ENCODE measurements at regions not wholly inside any gene's neighbourhood (a gene's known extent, or its start where the extent isn't known, plus 50 kb on each side); places are given as distances from the start of the nearest gene placed in this dataset.

DNA sequence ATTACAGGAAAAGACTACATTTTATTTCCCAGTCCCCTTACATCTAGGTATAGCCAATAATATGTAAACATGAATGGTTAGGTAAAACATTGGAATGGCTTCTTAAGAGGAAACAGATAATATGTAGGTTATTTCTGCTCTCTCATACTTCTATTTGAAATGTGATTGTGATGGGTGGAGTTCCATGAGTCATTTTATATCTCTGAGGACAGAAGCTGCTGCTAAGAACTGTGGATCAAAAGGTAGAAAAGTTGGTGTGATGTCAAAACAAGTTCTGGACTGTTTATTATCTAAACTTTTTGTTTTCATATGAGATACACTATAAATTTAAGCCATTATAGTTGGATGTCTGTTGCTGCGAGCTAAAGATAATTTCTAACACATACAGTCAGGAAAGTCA lies 799.4 kb upstream of the TENM4 start:
- TF ChIP-seq EZH2 (IDR thresholded peaks at IDR 0.05; ENCODE audit: low read length, unreplicated experiment) = no peak
- TF ChIP-seq, protein P1, sequence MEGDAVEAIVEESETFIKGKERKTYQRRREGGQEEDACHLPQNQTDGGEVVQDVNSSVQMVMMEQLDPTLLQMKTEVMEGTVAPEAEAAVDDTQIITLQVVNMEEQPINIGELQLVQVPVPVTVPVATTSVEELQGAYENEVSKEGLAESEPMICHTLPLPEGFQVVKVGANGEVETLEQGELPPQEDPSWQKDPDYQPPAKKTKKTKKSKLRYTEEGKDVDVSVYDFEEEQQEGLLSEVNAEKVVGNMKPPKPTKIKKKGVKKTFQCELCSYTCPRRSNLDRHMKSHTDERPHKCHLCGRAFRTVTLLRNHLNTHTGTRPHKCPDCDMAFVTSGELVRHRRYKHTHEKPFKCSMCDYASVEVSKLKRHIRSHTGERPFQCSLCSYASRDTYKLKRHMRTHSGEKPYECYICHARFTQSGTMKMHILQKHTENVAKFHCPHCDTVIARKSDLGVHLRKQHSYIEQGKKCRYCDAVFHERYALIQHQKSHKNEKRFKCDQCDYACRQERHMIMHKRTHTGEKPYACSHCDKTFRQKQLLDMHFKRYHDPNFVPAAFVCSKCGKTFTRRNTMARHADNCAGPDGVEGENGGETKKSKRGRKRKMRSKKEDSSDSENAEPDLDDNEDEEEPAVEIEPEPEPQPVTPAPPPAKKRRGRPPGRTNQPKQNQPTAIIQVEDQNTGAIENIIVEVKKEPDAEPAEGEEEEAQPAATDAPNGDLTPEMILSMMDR (conservative IDR thresholded peaks at IDR 0.05; ENCODE audit: low read depth, low read length) = no peak
- TF ChIP-seq EZH2phosphoT487 (IDR thresholded peaks at IDR 0.05; ENCODE audit: borderline replicate concordance, low read length) = no peak

Data from PC-3 (cell line).